H1 (cell line): ENCODE measurements at regions not wholly inside any gene's neighbourhood (a gene's known extent, or its start where the extent isn't known, plus 50 kb on each side); places are given as distances from the start of the nearest gene placed in this dataset.

ENCODE experiments used
- ATF2 ChIP-seq: IDR thresholded peaks from 2 replicates; pipeline ENCODE4 v1.6.1; 2012; ENCODE audit warnings: low read length, inconsistent platforms
- BCL11A ChIP-seq, 2 experiments: IDR thresholded peaks; one replicate each; pipeline ENCODE4 v1.6.1; 2011; ENCODE audit warnings: low read depth in 2 of 2, low read length in 2 of 2, mild to moderate bottlenecking in 2 of 2
- CHD1 ChIP-seq: IDR thresholded peaks from 2 replicates; pipeline ENCODE4 v1.6.1; 2012; ENCODE audit warnings: low read depth, low read length, improper control_type of control experiment
- CREB1 ChIP-seq: IDR thresholded peaks from 2 replicates; pipeline ENCODE4 v1.6.1; 2012; ENCODE audit warnings: inconsistent platforms
- CTBP2 ChIP-seq: IDR thresholded peaks from 2 replicates; pipeline ENCODE4 v1.7.0; 2011; ENCODE audit warnings: borderline replicate concordance, mild to moderate bottlenecking, moderate library complexity, mixed read lengths, low read length; ENCODE audit not compliant: insufficient read depth, insufficient read length
- CTCF ChIP-seq, 3 experiments: IDR thresholded peaks; 1 replicate in 2 of 3; 2 replicates in 1 of 3; pipeline versions ENCODE4 v1.5.1 to v1.6.1; 2011; ENCODE audit warnings: low read length in 3 of 3, mild to moderate bottlenecking in 3 of 3, inconsistent platforms in 2 of 3, low read depth in 1 of 3, moderate library complexity in 1 of 3; ENCODE audit not compliant: insufficient read depth in 1 of 3; ENCODE audit errors: control extremely low read depth in 1 of 3
- GTF2F1 ChIP-seq: IDR thresholded peaks from 2 replicates; pipeline ENCODE4 v1.6.1; 2012; ENCODE audit warnings: low read depth, low read length, improper control_type of control experiment, borderline replicate concordance
- HDAC2 ChIP-seq, 2 experiments: fragments of 300-600 bp in 1 of 2; sonication (generic) in 1 of 2; IDR thresholded peaks; 2 replicates each; pipeline ENCODE4 v1.6.1; 2011 to 2012; ENCODE audit warnings: low read depth in 2 of 2, low read length in 2 of 2, mild to moderate bottlenecking in 2 of 2, moderate library complexity in 2 of 2, borderline replicate concordance in 1 of 2, inconsistent platforms in 1 of 2
- JUND ChIP-seq: IDR thresholded peaks from 2 replicates; pipeline ENCODE4 v1.6.1; 2011; ENCODE audit warnings: mild to moderate bottlenecking, improper control_type of control experiment, low read length
- MAX ChIP-seq: IDR thresholded peaks from 2 replicates; pipeline ENCODE4 v1.6.1; 2012; ENCODE audit warnings: inconsistent platforms
- PHF8 ChIP-seq: fragments of 200-600 bp; sonication (generic); conservative IDR thresholded peaks from 2 replicates; pipeline ENCODE4 v1.7.1; 2012; ENCODE audit warnings: low read depth, mild to moderate bottlenecking, inconsistent platforms, low read length, moderate library complexity
- RAD21 ChIP-seq, 2 experiments: IDR thresholded peaks in 1 of 2; conservative IDR thresholded peaks in 1 of 2; 2 replicates each; pipeline ENCODE4 v1.6.1; 2011; ENCODE audit warnings: low read depth in 2 of 2, low read length in 2 of 2, improper control_type of control experiment in 1 of 2, inconsistent platforms in 1 of 2, mild to moderate bottlenecking in 1 of 2, moderate library complexity in 1 of 2
- RBBP5 ChIP-seq: IDR thresholded peaks from 2 replicates; pipeline ENCODE4 v1.7.1; 2012; ENCODE audit warnings: low read depth, mild to moderate bottlenecking, inconsistent platforms, low read length, moderate library complexity, borderline replicate concordance
- SIX5 ChIP-seq: IDR thresholded peaks from 2 replicates; pipeline ENCODE4 v1.6.1; 2011; ENCODE audit warnings: mild to moderate bottlenecking, low read depth, low read length
- SRF ChIP-seq: IDR thresholded peaks from 2 replicates; pipeline ENCODE4 v1.6.1; 2011; ENCODE audit warnings: mild to moderate bottlenecking, low read depth, low read length, moderate library complexity
- TCF12 ChIP-seq: IDR thresholded peaks from 2 replicates; pipeline ENCODE4 v1.6.1; 2011; ENCODE audit warnings: low read depth, mild to moderate bottlenecking, low read length
- USF2 ChIP-seq: IDR thresholded peaks from 2 replicates; pipeline ENCODE4 v1.6.1; 2011; ENCODE audit warnings: low read length, improper control_type of control experiment

GRCh38 chr3:16658004-16658924 lies 53.0 kb upstream of the DAZL start (continued):
- TF ChIP-seq USF2 (no peak), BCL11A (IDR thresholded peaks at IDR 0.05; ENCODE audit: low read depth in 2 of 2, low read length in 2 of 2) (no peak), TCF12 (no peak), CTBP2 (no peak), RAD21 (IDR thresholded peaks at IDR 0.05 in 1 of 2, conservative IDR thresholded peaks at IDR 0.05 in 1 of 2; ENCODE audit: low read depth in 2 of 2, low read length in 2 of 2) (peak; percentile 50 to 55), GTF2F1 (no peak), CHD1 (no peak), JUND (no peak), PHF8 (no peak), SRF (no peak), ATF2 (peak; percentile 90), RBBP5 (no peak), MAX (peak; percentile 74; the same call in 1 of the 2 replicates), CTCF (IDR thresholded peaks at IDR 0.05; ENCODE audit: control extremely low read depth in 1 of 3, insufficient read depth in 1 of 3, low read depth in 1 of 3, low read length in 3 of 3) (peak; percentile 6 to 50 (median 24); a peak in 3 of 4 replicates), CREB1 (no peak), SIX5 (no peak), HDAC2 (IDR thresholded peaks at IDR 0.05; ENCODE audit: borderline replicate concordance in 1 of 2, low read depth in 2 of 2, low read length in 2 of 2) (0 out of 4 replicates have a peak, but pooled peaks have one; percentile 7 to 34)
